ENCODE measurements at regions not wholly inside any gene's neighbourhood (a gene's known extent, or its start where the extent isn't known, plus 50 kb on each side); places are given as distances from the start of the nearest gene placed in this dataset.
"Not testable (repeated sequence)": the region's sequence is repeated elsewhere in the genome, so short reads cannot be mapped to it uniquely, and the experiment has no call there.

DNA sequence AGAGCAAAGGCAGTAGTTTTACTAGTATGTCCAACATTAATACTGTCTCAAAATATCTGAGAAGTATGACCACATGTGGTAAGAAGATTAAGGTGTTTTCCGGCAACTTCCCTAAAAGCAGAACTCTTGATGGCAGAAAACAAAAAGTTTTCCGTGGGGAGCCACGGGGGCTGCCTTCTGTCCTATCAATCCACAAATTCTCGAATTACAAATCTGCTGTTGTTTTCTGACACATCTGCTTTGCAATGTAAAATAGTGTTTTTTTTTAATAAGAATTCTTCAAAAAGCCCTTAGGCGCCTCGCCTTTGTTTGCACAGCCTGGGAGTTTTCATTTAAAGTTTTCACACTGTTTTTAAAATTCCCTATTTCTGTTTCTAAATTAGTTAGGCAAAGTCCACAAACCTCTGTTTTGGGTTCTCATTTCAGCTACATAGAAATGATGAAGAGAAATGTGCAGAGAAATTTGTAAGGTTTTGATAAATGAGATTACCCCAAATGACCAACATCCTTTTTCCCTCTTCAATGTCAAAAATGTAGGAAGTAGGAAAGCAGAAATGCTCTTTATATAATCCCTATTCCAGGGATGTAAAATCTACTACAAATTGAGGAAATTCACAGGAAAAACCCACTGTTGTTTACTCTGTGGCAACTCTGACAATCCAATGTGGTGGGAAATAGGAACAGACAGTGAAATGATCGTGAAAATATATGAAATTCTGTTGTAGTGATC is 385.8 kb downstream of the ZEB2 start:
- no peak overlapping the region for H3K27ac Mint-ChIP-seq
- H3K36me3 Mint-ChIP-seq: peaks cover 11% of the 10 kb centered on the region
- no peaks in the 10 kb centered on the region for H3K9me3 Mint-ChIP-seq
- H3K4me1 Mint-ChIP-seq: peaks cover 1 to 6% (median 2%) of the 10 kb centered on the region in 3 donors
- H3K27me3 Mint-ChIP-seq: no peaks in the 10 kb centered on the region
- H3K4me3 Mint-ChIP-seq: no peak overlapping the region

DNA sequence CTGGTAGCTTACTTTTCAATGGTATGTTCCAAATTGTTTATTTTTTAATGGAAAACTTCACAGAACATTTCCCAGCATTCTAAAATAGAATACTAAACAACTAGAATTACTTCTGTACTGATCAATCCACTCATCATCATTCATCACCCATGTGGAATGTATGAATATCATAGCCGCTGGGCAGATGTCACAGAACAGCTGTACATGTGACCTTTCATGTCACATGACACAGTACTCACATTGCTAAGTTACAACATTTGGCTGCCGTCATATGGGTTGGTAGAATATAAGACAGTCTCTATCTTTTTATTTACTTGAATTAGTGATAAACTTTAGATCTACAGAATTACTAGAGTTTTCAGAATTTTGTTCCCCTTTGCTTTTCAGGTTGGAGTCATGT is 387.6 kb downstream of the ZEB2 start:
- Mint-ChIP-seq H3K4me1 (no peaks in the 10 kb centered on the region), H3K36me3 (peaks cover 9% of the 10 kb centered on the region), H3K27me3 (no peaks in the 10 kb centered on the region), H3K27ac (no peak overlapping the region), H3K4me3 (no peak overlapping the region), H3K9me3 (no peaks in the 10 kb centered on the region)

- Mint-ChIP-seq H3K9me3 (no peaks in the 10 kb centered on the region), H3K4me3 (no peak overlapping the region), H3K27me3 (no peaks in the 10 kb centered on the region), H3K36me3 (peaks cover 9% of the 10 kb centered on the region), H3K4me1 (no peaks in the 10 kb centered on the region), H3K27ac (peak overlapping the region in 1 of 3 donors; percentile 40)
Observed at GRCh38 chr2:144131042-144131441, 388.9 kb downstream of the ZEB2 start.

DNA sequence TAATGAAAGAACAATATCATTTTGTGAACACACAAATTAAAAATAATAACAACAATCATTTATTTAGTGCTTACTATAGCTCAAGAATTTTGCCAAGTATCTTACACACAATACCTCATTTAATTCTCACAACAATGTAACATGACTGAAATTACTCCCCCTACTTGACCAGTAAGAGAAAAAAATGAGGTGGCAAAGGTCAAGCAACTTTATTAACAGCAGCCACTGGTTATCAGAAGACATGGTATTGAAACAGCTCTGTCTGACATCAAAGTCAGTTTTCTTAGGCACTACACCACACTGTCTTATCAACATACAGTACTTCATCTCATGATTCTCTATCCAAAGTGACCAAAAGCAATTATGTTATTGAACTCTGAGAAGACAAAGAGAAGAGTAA is 389.4 kb downstream of the ZEB2 start:
- Mint-ChIP-seq H3K4me1 (no peaks in the 10 kb centered on the region), H3K4me3 (no peak overlapping the region), H3K27me3 (no peaks in the 10 kb centered on the region), H3K27ac (no peak overlapping the region), H3K9me3 (peaks cover 0 to 1% (median 0%) of the 10 kb centered on the region in 3 donors), H3K36me3 (peaks cover 5% of the 10 kb centered on the region)

- Mint-ChIP-seq H3K9me3 (peaks cover 0 to 4% (median 1%) of the 10 kb centered on the region in 3 donors), H3K27me3 (no peaks in the 10 kb centered on the region), H3K4me1 (no peaks in the 10 kb centered on the region), H3K4me3 (no peak overlapping the region), H3K27ac (no peak overlapping the region), H3K36me3 (no peaks in the 10 kb centered on the region)
Observed at GRCh38 chr2:144128130-144128746, 391.7 kb downstream of the ZEB2 start.

DNA sequence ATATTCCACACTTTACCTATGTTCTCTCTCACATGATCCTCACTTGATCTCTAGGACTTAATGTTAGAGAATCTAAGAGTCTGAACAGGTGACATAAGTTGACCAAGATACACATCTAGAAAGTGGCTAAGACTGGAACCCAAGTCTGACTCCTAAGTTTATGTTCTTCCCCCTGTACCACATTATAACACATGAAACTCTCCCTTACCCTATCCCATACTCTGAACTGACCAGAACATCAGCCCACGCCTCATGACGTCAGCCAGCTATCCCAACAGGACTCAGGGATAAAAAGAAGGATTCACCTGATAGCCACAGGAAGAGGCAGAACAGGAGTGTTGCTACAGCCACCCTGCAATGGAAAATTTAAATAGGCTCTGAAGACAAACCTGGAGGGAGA is 392.2 kb downstream of the ZEB2 start:
- no peaks in the 10 kb centered on the region for H3K27me3 Mint-ChIP-seq
- H3K27ac Mint-ChIP-seq: no peak overlapping the region
- H3K9me3 Mint-ChIP-seq: peaks cover 0 to 4% (median 1%) of the 10 kb centered on the region in 3 donors
- no peaks in the 10 kb centered on the region for H3K4me1 Mint-ChIP-seq
- H3K36me3 Mint-ChIP-seq: no peaks in the 10 kb centered on the region
- H3K4me3 Mint-ChIP-seq: no peak overlapping the region

- no peak overlapping the region for H3K27ac Mint-ChIP-seq
- H3K4me3 Mint-ChIP-seq: no peak overlapping the region
- H3K36me3 Mint-ChIP-seq: peaks cover 1% of the 10 kb centered on the region
- H3K9me3 Mint-ChIP-seq: peaks cover 0 to 4% (median 1%) of the 10 kb centered on the region in 3 donors
- H3K4me1 Mint-ChIP-seq: no peaks in the 10 kb centered on the region
- H3K27me3 Mint-ChIP-seq: no peaks in the 10 kb centered on the region
Observed at GRCh38 chr2:144126302-144126701, 393.6 kb downstream of the ZEB2 start.

- no peak overlapping the region for H3K27ac Mint-ChIP-seq
- no peaks in the 10 kb centered on the region for H3K4me1 Mint-ChIP-seq
- peaks cover 0 to 4% (median 1%) of the 10 kb centered on the region in 3 donors for H3K9me3 Mint-ChIP-seq
- H3K4me3 Mint-ChIP-seq: no peak overlapping the region
- peaks cover 1% of the 10 kb centered on the region for H3K36me3 Mint-ChIP-seq
- H3K27me3 Mint-ChIP-seq: no peaks in the 10 kb centered on the region
Observed at GRCh38 chr2:144125751-144126150, 394.2 kb downstream of the ZEB2 start.

DNA sequence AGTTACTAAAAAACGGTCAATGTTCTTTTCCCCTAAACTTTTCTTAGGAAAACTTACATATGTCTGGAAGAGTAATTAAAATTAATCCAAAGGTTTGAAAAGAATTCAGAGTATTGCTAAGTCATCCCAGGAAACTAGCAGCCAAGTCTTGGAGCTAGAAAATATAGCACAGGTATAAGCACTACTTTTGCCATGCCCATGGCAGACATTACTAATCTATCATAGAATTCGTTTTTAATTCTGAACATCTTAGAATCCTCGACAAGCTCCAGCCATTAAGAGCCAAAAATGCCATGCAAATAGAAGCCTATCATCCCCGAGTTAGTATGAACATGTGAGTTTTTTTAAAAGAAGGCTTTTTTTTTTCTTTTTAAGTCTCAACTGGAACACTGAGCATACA is 395.0 kb downstream of the ZEB2 start:
- Mint-ChIP-seq H3K4me3 (no peak overlapping the region), H3K27ac (no peak overlapping the region), H3K9me3 (peaks cover 0 to 4% (median 1%) of the 10 kb centered on the region in 3 donors), H3K4me1 (no peaks in the 10 kb centered on the region), H3K27me3 (no peaks in the 10 kb centered on the region), H3K36me3 (peaks cover 4% of the 10 kb centered on the region)

- Mint-ChIP-seq H3K4me1 (peaks cover 2 to 4% (median 3%) of the 10 kb centered on the region in 3 donors), H3K4me3 (peak overlapping the region in 1 of 4 donors; percentile 49), H3K36me3 (peaks cover 4% of the 10 kb centered on the region), H3K9me3 (peaks cover 0 to 4% (median 2%) of the 10 kb centered on the region in 3 donors), H3K27me3 (no peaks in the 10 kb centered on the region), H3K27ac (peak overlapping the region in 1 of 3 donors; percentile 14)
Observed at GRCh38 chr2:144120487-144120886, 399.4 kb downstream of the ZEB2 start.

DNA sequence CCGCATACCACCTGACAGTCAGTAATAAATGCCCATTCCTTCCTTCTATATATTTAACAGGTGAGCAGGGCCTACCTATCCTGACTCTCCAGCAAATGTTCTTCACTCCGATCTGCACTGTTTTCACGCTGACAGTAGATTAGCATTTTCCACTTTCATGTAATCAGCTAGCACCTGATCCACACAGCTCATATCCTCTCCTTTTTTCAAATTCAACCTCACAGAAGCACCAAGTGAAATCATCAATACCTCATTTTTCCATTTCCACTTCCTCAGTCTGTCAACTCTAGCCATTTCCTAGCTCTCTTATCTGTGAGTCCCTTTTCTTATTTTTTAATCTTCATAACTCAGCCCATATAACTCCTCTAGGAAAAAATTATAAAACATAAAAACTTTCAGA is 402.8 kb downstream of the ZEB2 start:
- no peak overlapping the region for H3K4me3 Mint-ChIP-seq
- H3K27me3 Mint-ChIP-seq: no peaks in the 10 kb centered on the region
- peaks cover 2 to 4% (median 3%) of the 10 kb centered on the region in 3 donors for H3K4me1 Mint-ChIP-seq
- H3K27ac Mint-ChIP-seq: peak overlapping the region in 1 of 3 donors; percentile 53
- H3K9me3 Mint-ChIP-seq: peaks cover 0 to 4% (median 0%) of the 10 kb centered on the region in 3 donors
- peaks cover 8% of the 10 kb centered on the region for H3K36me3 Mint-ChIP-seq

DNA sequence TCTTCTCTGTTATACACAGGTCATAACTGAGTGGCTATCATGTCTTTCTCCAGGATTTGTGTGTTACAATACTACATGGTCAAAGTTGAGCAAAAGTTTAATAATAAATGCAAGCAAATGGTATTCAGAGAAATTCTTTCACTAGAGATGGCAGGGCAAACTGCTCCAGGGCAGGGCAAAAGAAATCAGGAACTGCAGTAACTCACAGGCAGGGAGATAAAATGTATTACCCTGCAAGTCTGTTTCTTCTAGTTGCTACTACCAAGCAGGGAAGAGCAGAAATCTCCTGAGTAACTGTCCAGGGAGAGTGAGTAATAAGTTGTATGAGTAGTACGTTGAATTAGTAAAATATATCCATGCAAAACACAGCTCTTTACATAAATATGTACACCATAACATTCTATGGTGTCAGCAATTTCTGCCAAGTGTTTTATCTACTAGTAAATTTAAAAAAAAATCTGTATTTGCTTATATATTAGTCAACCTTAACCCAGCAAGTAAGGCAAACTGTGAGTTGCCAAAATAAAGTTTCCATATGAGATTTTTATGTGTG is 404.1 kb downstream of the ZEB2 start:
- Mint-ChIP-seq H3K27me3 (no peaks in the 10 kb centered on the region), H3K4me3 (no peak overlapping the region), H3K4me1 (peaks cover 2 to 4% (median 3%) of the 10 kb centered on the region in 3 donors), H3K36me3 (peaks cover 10% of the 10 kb centered on the region), H3K9me3 (peaks cover 0 to 4% (median 0%) of the 10 kb centered on the region in 3 donors), H3K27ac (no peak overlapping the region)

GRCh38 chr2:144114760-144115159 is 405.2 kb downstream of the ZEB2 start:
- no peak overlapping the region for H3K27ac Mint-ChIP-seq
- H3K9me3 Mint-ChIP-seq: peaks cover 0 to 5% (median 0%) of the 10 kb centered on the region in 3 donors

DNA sequence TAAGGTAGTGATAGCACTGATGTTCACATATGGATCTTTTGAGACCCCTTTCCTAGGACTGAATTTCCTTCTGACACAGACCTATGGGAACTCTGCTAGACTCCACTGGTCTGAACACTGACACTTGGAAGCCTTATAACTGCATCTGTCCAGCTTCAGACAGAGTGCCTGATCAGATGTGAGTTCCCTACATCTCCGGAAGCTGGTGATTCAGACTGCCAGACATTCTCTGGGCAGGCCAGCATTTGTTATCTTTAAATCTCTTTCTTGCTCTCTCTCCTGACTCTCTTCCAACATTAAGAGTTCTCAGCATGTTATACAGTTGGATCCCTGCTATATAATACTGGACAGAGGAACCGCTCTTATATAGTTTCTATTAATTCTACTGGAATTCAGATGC is 408.5 kb downstream of the ZEB2 start:
- Mint-ChIP-seq H3K36me3 (peaks cover 9% of the 10 kb centered on the region), H3K27me3 (no peaks in the 10 kb centered on the region), H3K4me3 (no peak overlapping the region), H3K4me1 (peaks cover 0 to 4% (median 0%) of the 10 kb centered on the region in 3 donors), H3K9me3 (peaks cover 0 to 5% (median 4%) of the 10 kb centered on the region in 3 donors), H3K27ac (no peak overlapping the region)

More at GRCh38 chr2:144114760-144115159, 405.2 kb downstream of the ZEB2 start:
- Mint-ChIP-seq H3K36me3 (peaks cover 7% of the 10 kb centered on the region), H3K4me1 (peaks cover 2 to 4% (median 3%) of the 10 kb centered on the region in 3 donors), H3K4me3 (no peak overlapping the region), H3K27me3 (no peaks in the 10 kb centered on the region)

GRCh38 chr2:144106104-144106503 is 413.8 kb downstream of the ZEB2 start:
- H3K9me3 Mint-ChIP-seq, H3K27ac Mint-ChIP-seq: not testable (repeated sequence)
- peak overlapping the region in 1 of 4 donors; percentile 54 for H3K4me3 Mint-ChIP-seq

More at GRCh38 chr2:144106104-144106503, 413.8 kb downstream of the ZEB2 start:
- H3K27me3 Mint-ChIP-seq, H3K36me3 Mint-ChIP-seq, H3K4me1 Mint-ChIP-seq: not testable (repeated sequence)
